ENCODE measurements at regions not wholly inside any gene's neighbourhood (a gene's known extent, or its start where the extent isn't known, plus 50 kb on each side); places are given as distances from the start of the nearest gene placed in this dataset.

DNA sequence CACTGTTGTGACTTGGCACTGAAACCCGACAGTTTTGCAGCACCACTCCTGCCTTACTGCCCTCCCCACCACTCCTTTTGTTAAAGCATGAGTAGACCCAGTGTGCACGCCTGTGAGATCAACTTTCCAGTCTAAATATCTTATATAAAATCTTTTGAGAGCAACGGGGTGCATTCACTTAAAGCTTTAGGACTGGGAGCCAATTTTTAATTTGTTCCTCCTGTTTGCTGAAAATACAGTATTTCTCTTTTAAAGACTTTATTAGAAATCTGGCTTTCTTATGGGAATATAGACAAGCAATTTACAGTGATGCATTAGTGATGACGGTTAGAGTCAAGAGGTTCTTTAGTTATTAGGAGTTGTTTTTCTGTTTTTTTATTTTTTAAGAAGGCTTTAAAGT lies 397.5 kb downstream of the TMEM167A start:
- H3K4me3 ChIP-seq (replicated peaks; ENCODE audit: low read depth, low read length): no peak overlapping the region
- TF ChIP-seq, protein P1, sequence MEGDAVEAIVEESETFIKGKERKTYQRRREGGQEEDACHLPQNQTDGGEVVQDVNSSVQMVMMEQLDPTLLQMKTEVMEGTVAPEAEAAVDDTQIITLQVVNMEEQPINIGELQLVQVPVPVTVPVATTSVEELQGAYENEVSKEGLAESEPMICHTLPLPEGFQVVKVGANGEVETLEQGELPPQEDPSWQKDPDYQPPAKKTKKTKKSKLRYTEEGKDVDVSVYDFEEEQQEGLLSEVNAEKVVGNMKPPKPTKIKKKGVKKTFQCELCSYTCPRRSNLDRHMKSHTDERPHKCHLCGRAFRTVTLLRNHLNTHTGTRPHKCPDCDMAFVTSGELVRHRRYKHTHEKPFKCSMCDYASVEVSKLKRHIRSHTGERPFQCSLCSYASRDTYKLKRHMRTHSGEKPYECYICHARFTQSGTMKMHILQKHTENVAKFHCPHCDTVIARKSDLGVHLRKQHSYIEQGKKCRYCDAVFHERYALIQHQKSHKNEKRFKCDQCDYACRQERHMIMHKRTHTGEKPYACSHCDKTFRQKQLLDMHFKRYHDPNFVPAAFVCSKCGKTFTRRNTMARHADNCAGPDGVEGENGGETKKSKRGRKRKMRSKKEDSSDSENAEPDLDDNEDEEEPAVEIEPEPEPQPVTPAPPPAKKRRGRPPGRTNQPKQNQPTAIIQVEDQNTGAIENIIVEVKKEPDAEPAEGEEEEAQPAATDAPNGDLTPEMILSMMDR (IDR thresholded peaks at IDR 0.05; ENCODE audit: low read depth, low read length, missing control alignments): no peak
- no peak for DNase-seq (ENCODE audit: extremely low read depth, low read depth)

DNA sequence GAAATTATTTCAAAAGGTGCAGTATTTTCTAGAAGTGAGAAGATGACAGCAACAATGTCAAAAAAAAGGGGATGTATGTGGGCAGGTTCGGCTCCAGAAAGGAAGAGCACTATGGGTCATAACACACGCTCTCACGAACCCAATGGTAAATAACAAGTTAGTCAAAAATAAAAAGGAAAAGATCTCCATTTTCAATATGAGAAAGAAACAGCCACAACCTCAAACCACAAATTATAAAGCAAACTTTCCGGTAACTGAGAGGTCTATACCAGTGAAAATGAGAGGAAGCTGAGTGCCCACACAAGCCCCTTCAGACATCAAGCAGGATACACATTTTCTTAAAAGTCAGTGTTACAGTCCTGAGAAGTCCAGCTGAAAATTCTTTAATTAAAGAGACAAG lies 398.5 kb upstream of the RPS23 start:
- no peak for DNase-seq (ENCODE audit: extremely low read depth, low read depth)
- H3K4me3 ChIP-seq (replicated peaks; ENCODE audit: low read depth, low read length): no peak overlapping the region
- TF ChIP-seq, protein P1 (IDR thresholded peaks at IDR 0.05; ENCODE audit: low read depth, low read length, missing control alignments): no peak

DNA sequence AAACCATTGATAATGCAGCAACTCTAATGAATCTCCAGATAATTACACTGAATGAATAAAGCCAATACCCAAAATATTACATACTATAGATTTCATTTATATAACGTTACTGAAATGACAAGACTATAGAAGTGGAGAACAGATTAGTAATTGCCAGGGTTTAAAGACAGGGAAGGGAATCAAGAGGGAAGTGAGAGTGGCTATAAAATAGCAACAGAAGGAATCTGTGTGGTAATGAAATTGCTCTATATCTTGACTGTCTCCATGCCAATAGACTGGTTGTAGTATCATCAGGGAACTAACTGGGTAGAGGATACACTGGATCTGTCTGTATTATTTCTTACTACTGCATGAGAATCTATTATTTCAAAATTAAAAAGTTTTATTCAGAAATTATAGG lies 396.5 kb upstream of the RPS23 start:
- no peak for DNase-seq (ENCODE audit: extremely low read depth, low read depth)
- no peak overlapping the region for H3K4me3 ChIP-seq (replicated peaks; ENCODE audit: low read depth, low read length)
- TF ChIP-seq, protein P1 (IDR thresholded peaks at IDR 0.05; ENCODE audit: low read depth, low read length, missing control alignments): no peak

DNA sequence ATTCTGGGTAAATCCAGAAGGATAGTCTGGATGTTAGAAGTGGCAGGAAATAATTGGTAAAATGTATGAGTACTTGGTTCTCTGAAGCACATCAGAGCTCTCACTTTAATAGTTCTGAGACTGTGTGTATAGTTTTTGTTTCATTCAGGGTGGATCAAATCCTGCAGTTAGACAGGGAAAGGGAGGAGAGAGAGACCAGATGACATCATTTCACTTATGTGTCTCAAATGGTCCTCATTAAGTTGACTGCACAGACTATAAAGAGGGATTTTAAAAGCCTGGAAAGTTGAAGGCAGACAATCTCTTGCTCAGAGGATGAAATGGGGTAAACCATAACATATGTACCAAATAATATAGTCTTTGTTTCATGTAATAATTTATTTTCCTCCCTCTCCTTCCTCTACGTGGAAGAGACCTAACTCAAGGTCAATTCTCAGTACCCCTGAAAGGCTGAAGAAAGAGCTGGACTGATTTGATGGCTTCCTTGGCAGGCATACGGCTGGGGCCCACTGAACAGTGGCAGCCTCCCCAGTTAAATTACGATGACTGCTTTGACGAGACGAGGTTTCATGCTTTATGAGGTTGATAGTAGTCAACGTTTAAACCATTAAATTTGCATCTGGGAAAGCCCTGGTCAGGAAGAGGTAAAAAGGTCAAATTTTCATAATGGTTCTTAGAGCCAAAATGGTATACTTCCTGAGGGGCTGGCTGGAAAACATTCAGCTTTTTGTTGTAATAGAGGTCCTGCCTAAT lies 395.1 kb upstream of the RPS23 start:
- TF ChIP-seq, protein P1 (IDR thresholded peaks at IDR 0.05; ENCODE audit: low read depth, low read length, missing control alignments): no peak
- H3K4me3 ChIP-seq (replicated peaks; ENCODE audit: low read depth, low read length): no peak overlapping the region

DNA sequence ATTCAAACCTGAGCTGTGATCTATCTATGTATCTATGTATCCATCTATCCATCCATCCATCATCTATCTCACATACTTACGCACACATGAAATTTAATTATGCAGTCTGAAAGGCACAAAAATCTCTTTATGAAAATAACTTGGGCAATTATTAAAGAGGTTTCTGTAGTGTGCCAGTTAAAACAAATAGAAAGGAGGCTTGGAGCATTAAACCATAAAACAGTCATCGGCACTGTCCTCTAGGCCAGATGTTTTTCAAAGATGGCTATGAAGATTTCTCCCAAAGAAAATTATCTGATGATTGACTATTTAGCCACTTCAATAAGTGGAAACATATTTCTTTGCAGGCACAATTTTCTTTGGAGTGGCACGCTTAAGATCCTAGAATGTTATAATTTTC lies 392.5 kb upstream of the RPS23 start:
- TF ChIP-seq, protein P1 (IDR thresholded peaks at IDR 0.05; ENCODE audit: low read depth, low read length, missing control alignments): no peak
- H3K4me3 ChIP-seq (replicated peaks; ENCODE audit: low read depth, low read length): no peak overlapping the region
- DNase-seq (ENCODE audit: extremely low read depth, low read depth): no peak

More for the DNA sequence above, 395.1 kb upstream of the RPS23 start:
- DNase-seq (ENCODE audit: extremely low read depth, low read depth): no peak

DNA sequence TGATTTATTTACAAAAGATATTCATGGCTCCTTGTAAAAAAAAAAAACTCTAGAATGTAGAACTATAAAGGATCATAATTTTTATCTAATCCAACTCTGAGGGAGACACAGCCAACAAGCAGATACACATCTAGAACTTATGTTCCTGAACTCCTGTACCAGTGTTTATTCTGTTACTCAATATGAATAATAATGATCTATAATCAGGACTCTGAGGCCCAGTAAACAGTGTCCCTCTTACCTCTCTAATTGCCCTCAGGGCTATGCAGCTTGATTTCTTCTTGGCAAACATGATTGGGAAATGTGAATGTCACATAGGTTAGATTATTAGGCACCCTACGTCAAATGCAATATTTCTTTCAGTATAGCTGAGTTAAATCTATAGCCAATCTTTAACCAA lies 391.6 kb upstream of the RPS23 start:
- no peak overlapping the region for H3K4me3 ChIP-seq (replicated peaks; ENCODE audit: low read depth, low read length)
- TF ChIP-seq, protein P1 (IDR thresholded peaks at IDR 0.05; ENCODE audit: low read depth, low read length, missing control alignments): no peak
- no peak for DNase-seq (ENCODE audit: extremely low read depth, low read depth)

DNA sequence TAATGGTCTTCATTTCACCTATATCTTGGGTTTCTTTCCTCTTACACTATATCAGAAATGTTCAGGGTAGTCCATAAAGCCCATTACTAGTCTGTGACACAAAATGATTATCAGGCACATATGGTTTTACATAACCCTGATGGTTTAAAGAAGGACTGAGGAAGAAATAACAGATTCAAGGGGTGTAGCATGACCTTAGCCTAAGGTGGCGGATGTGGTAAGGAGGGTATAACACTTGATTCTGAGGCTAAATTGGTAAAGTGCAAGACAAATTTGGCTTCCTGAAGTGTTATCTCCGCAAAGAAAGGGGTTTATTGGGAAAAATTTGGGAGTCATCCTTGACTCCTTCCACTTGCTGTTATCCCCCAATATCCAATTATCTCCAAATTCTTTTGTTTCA lies 388.2 kb upstream of the RPS23 start:
- TF ChIP-seq, protein P1 (IDR thresholded peaks at IDR 0.05; ENCODE audit: low read depth, low read length, missing control alignments): no peak
- DNase-seq (ENCODE audit: extremely low read depth, low read depth): no peak
- no peak overlapping the region for H3K4me3 ChIP-seq (replicated peaks; ENCODE audit: low read depth, low read length)
